ENCODE measurements at regions not wholly inside any gene's neighbourhood (a gene's known extent, or its start where the extent isn't known, plus 50 kb on each side); places are given as distances from the start of the nearest gene placed in this dataset.

- TF ChIP-seq JUN (IDR thresholded peaks at IDR 0.05; ENCODE audit: borderline replicate concordance, insufficient read depth, insufficient read length, low read depth) (no peak), CTCF (IDR thresholded peaks at IDR 0.05; ENCODE audit: extremely low read depth in 1 of 2, insufficient read depth in 1 of 2, low read depth in 1 of 2, low read length in 2 of 2) (no peak), POLR2AphosphoS5 (IDR thresholded peaks at IDR 0.05; ENCODE audit: insufficient read depth, low read depth, low read length) (no peak)
Measured at GRCh38 chr11:79813551-79813950, 372.7 kb upstream of the TENM4 start.
